SK-N-SH (cell line): ENCODE measurements at regions not wholly inside any gene's neighbourhood (a gene's known extent, or its start where the extent isn't known, plus 50 kb on each side); places are given as distances from the start of the nearest gene placed in this dataset.

Source experiments
- CTCF ChIA-PET: fragments of 300-600, 350-600 bp; formaldehyde crosslinking; extraction: SDS; loops from one replicate; lab custom pipeline; 2021; lab: Yijun Ruan, JAX
- POLR2A ChIA-PET: fragments of 350-600 bp; sonication (Branson Sonifier 250); formaldehyde crosslinking; extraction: SDS; loops from one replicate; lab custom pipeline; 2020; ENCODE audit warnings: antibody characterized with exemption, inconsistent platforms; lab: Yijun Ruan, JAX
- DNase-seq: peaks from one replicate; pipeline ENCODE4 v3.0.0; 2012
- H2AFZ ChIP-seq: fragments of 200-600 bp; sonication (generic); 2 replicates; pipeline ENCODE4 v1.8.1; 2016; ENCODE audit warnings: antibody characterized with exemption, mild to moderate bottlenecking, low read depth
- H3F3A ChIP-seq: fragments of 200-600 bp; sonication (generic); replicated peaks from 2 replicates; pipeline ENCODE3; 2016; ENCODE audit warnings: antibody characterized with exemption, mild to moderate bottlenecking; ENCODE audit not compliant: insufficient read depth
- H3K27ac ChIP-seq, 2 experiments: fragments of 200-500 bp in 1 of 2; fragments of 200-600 bp in 1 of 2; sonication (Bioruptor generic) in 1 of 2; sonication (generic), shearing (Covaris generic) in 1 of 2; 2 replicates each; pipeline versions ENCODE4 v1.5.1 to v1.6.1; 2014 to 2016; ENCODE audit warnings: low read depth in 2 of 2, inconsistent platforms in 1 of 2, low read length in 1 of 2, mild to moderate bottlenecking in 1 of 2, mixed read lengths in 1 of 2
- H3K27me3 ChIP-seq: fragments of 200-600 bp; sonication (generic), shearing (Covaris generic); 2 replicates; pipeline ENCODE4 v1.6.1; 2016; ENCODE audit warnings: mixed run types; ENCODE audit not compliant: insufficient read depth
- H3K36me3 ChIP-seq, 2 experiments: fragments of 200-500 bp in 1 of 2; fragments of 200-600 bp in 1 of 2; sonication (Bioruptor generic) in 1 of 2; sonication (generic) in 1 of 2; replicated peaks in 1 of 2; 2 replicates each; pipeline versions ENCODE3 to v1.5.1; 2014 to 2016; ENCODE audit warnings: low read length in 1 of 2, mild to moderate bottlenecking in 1 of 2; ENCODE audit not compliant: insufficient read depth in 2 of 2, control insufficient read depth in 1 of 2
- H3K4me1 ChIP-seq, 2 experiments: fragments of 200-500 bp in 1 of 2; fragments of 200-600 bp in 1 of 2; sonication (Bioruptor generic) in 1 of 2; sonication (generic), shearing (Covaris generic) in 1 of 2; 2 replicates each; pipeline versions ENCODE4 v1.5.1 to v1.6.1; 2014 to 2016; ENCODE audit warnings: low read depth in 1 of 2, low read length in 1 of 2, mixed run types in 1 of 2; ENCODE audit not compliant: insufficient read depth in 2 of 2, control insufficient read depth in 1 of 2
- H3K4me2 ChIP-seq: fragments of 200-600 bp; sonication (generic), shearing (Covaris generic); 2 replicates; pipeline ENCODE4 v1.6.1; 2017; ENCODE audit warnings: mixed run types
- H3K4me3 ChIP-seq, 2 experiments: fragments of 200-500 bp in 1 of 2; fragments of 200-600 bp in 1 of 2; sonication (Bioruptor generic) in 1 of 2; sonication (generic), shearing (Covaris generic) in 1 of 2; 2 replicates each; pipeline versions ENCODE4 v1.5.1 to v1.8.1; 2014 to 2016; ENCODE audit warnings: low read depth in 2 of 2, inconsistent platforms in 1 of 2, low read length in 1 of 2, mild to moderate bottlenecking in 1 of 2, mixed read lengths in 1 of 2, moderate library complexity in 1 of 2
- H3K79me2 ChIP-seq: fragments of 200-600 bp; sonication (generic); 2 replicates; pipeline ENCODE4 v1.8.1; 2017; ENCODE audit warnings: mild to moderate bottlenecking; ENCODE audit not compliant: insufficient read depth
- H3K9ac ChIP-seq: fragments of 200-600 bp; sonication (generic); 2 replicates; pipeline ENCODE4 v1.6.1; 2017; ENCODE audit warnings: mixed run types
- H3K9me2 ChIP-seq: fragments of 200-600 bp; sonication (generic); 2 replicates; pipeline ENCODE4 v1.6.1; 2017; ENCODE audit warnings: mixed run types
- H3K9me3 ChIP-seq: fragments of 200-600 bp; sonication (generic); 2 replicates; pipeline ENCODE4 v1.6.1; 2017; ENCODE audit warnings: mixed run types, mild to moderate bottlenecking, moderate library complexity
- H4K20me1 ChIP-seq: fragments of 200-600 bp; sonication (generic); 2 replicates; pipeline ENCODE4 v1.6.1; 2017; ENCODE audit warnings: mild to moderate bottlenecking, mixed run types; ENCODE audit not compliant: insufficient read depth
- CHD2 ChIP-seq: fragments of 150-350 bp; IDR thresholded peaks from 2 replicates; pipeline ENCODE4 v1.6.1; 2018; ENCODE audit warnings: low read length; ENCODE audit not compliant: partially characterized antibody
- EZH2phosphoT487 ChIP-seq: fragments of 200-600 bp; sonication (generic); IDR thresholded peaks from 2 replicates; pipeline ENCODE4 v1.6.1; 2017; ENCODE audit warnings: low read depth, mixed run types, mild to moderate bottlenecking, antibody characterized with exemption, moderate library complexity, borderline replicate concordance
- FOSL2 ChIP-seq: IDR thresholded peaks from 2 replicates; pipeline ENCODE4 v1.4.0; 2012; ENCODE audit warnings: low read depth, mild to moderate bottlenecking, moderate library complexity, borderline replicate concordance
- FOXM1 ChIP-seq: IDR thresholded peaks from 2 replicates; pipeline ENCODE4 v1.4.0; 2012; ENCODE audit warnings: low read depth, mild to moderate bottlenecking
- GABPA ChIP-seq: IDR thresholded peaks from 2 replicates; pipeline ENCODE4 v1.4.0; 2012; ENCODE audit warnings: low read depth, mild to moderate bottlenecking
- GATA2 ChIP-seq: sonication (generic); formaldehyde crosslinking; IDR thresholded peaks from 2 replicates; pipeline ENCODE4 v1.5.0; 2020; ENCODE audit warnings: mild to moderate bottlenecking, missing genetic modification reagents
- MXI1 ChIP-seq: IDR thresholded peaks from 2 replicates; pipeline ENCODE4 v1.6.1; 2012; ENCODE audit warnings: mild to moderate bottlenecking, low read depth, low read length, improper control_type of control experiment
- NFIC ChIP-seq: IDR thresholded peaks from 2 replicates; pipeline ENCODE4 v1.4.0; 2012; ENCODE audit warnings: borderline replicate concordance
- RAD21 ChIP-seq: IDR thresholded peaks from 2 replicates; pipeline ENCODE4 v1.6.1; 2012; ENCODE audit warnings: mild to moderate bottlenecking, low read length
- RCOR1 ChIP-seq: fragments of 150-350 bp; IDR thresholded peaks from 2 replicates; pipeline ENCODE4 v1.6.1; 2017; ENCODE audit warnings: antibody characterized with exemption, low read length
- RFX5 ChIP-seq: IDR thresholded peaks from 2 replicates; pipeline ENCODE4 v1.6.1; 2012; ENCODE audit warnings: mild to moderate bottlenecking, improper control_type of control experiment, low read length
- SIN3A ChIP-seq: IDR thresholded peaks from 2 replicates; pipeline ENCODE4 v1.6.1; 2012; ENCODE audit warnings: low read depth, mild to moderate bottlenecking, low read length, moderate library complexity, borderline replicate concordance
- SMC3 ChIP-seq: IDR thresholded peaks from 2 replicates; pipeline ENCODE4 v1.6.1; 2012; ENCODE audit warnings: low read depth, low read length, improper control_type of control experiment
- WGBS: methylation state at CpG from one replicate; pipeline ENCODE4 v1.1.6; 2017; ENCODE audit warnings: low lambda C conversion rate; 5-methylcytosine and 5-hydroxymethylcytosine counted together
- TF ChIP-seq, protein P1 (sequence below): IDR thresholded peaks from 2 replicates; pipeline ENCODE4; 2012
- TF ChIP-seq, protein P2 (sequence below): fragments of 200-600 bp; sonication (generic); IDR thresholded peaks from 2 replicates; pipeline ENCODE4 v1.6.1; 2017; ENCODE audit warnings: antibody characterized with exemption, mild to moderate bottlenecking, moderate library complexity
- TF ChIP-seq, protein P3 (sequence below): IDR thresholded peaks from 2 replicates; pipeline ENCODE4 v1.4.0; 2012; ENCODE audit warnings: low read depth, borderline replicate concordance
- TF ChIP-seq, protein P4 (sequence below): fragments of 150-350 bp; IDR thresholded peaks from 2 replicates; pipeline ENCODE4 v1.6.1; 2017; ENCODE audit warnings: antibody characterized with exemption, low read length, low read depth, borderline replicate concordance
- TF ChIP-seq, protein P5 (sequence below): fragments of 150-350 bp; IDR thresholded peaks from 2 replicates; pipeline ENCODE4 v1.6.1; 2016; ENCODE audit warnings: mild to moderate bottlenecking, low read depth, low read length
- TF ChIP-seq, protein P6 (sequence below): IDR thresholded peaks from 2 replicates; pipeline ENCODE4 v1.4.0; 2012; ENCODE audit warnings: low read depth, borderline replicate concordance

DNA sequence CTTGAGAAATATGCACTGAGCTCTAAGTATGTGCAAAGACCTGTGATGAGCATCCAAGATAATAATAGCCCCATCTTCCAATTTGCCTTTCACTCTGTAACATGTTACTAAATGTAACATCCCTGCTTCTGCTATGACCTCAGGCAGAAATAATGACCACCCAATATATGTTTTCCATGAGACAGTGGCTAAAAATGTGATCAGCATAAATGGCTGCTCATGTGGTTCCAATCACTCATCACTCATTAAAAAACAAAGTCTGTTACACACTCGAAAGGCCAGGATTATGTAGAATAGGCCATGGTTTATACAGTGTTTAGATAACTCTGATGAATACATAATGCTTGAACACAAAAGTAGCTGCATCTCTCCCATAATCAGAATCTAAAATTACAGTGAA, 71.4 kb upstream of the MOCS2 start (continued):
- TF ChIP-seq, protein P1, sequence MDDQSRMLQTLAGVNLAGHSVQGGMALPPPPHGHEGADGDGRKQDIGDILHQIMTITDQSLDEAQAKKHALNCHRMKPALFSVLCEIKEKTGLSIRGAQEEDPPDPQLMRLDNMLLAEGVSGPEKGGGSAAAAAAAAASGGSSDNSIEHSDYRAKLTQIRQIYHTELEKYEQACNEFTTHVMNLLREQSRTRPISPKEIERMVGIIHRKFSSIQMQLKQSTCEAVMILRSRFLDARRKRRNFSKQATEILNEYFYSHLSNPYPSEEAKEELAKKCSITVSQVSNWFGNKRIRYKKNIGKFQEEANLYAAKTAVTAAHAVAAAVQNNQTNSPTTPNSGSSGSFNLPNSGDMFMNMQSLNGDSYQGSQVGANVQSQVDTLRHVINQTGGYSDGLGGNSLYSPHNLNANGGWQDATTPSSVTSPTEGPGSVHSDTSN = no peak
- TF ChIP-seq, protein P2, sequence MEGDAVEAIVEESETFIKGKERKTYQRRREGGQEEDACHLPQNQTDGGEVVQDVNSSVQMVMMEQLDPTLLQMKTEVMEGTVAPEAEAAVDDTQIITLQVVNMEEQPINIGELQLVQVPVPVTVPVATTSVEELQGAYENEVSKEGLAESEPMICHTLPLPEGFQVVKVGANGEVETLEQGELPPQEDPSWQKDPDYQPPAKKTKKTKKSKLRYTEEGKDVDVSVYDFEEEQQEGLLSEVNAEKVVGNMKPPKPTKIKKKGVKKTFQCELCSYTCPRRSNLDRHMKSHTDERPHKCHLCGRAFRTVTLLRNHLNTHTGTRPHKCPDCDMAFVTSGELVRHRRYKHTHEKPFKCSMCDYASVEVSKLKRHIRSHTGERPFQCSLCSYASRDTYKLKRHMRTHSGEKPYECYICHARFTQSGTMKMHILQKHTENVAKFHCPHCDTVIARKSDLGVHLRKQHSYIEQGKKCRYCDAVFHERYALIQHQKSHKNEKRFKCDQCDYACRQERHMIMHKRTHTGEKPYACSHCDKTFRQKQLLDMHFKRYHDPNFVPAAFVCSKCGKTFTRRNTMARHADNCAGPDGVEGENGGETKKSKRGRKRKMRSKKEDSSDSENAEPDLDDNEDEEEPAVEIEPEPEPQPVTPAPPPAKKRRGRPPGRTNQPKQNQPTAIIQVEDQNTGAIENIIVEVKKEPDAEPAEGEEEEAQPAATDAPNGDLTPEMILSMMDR = no peak
- TF ChIP-seq, protein P3, sequence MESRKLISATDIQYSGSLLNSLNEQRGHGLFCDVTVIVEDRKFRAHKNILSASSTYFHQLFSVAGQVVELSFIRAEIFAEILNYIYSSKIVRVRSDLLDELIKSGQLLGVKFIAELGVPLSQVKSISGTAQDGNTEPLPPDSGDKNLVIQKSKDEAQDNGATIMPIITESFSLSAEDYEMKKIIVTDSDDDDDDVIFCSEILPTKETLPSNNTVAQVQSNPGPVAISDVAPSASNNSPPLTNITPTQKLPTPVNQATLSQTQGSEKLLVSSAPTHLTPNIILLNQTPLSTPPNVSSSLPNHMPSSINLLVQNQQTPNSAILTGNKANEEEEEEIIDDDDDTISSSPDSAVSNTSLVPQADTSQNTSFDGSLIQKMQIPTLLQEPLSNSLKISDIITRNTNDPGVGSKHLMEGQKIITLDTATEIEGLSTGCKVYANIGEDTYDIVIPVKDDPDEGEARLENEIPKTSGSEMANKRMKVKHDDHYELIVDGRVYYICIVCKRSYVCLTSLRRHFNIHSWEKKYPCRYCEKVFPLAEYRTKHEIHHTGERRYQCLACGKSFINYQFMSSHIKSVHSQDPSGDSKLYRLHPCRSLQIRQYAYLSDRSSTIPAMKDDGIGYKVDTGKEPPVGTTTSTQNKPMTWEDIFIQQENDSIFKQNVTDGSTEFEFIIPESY = no peak
- no peak for TF ChIP-seq SMC3
- TF ChIP-seq FOXM1 = no peak
- no peak for TF ChIP-seq MXI1
- TF ChIP-seq, protein P4, sequence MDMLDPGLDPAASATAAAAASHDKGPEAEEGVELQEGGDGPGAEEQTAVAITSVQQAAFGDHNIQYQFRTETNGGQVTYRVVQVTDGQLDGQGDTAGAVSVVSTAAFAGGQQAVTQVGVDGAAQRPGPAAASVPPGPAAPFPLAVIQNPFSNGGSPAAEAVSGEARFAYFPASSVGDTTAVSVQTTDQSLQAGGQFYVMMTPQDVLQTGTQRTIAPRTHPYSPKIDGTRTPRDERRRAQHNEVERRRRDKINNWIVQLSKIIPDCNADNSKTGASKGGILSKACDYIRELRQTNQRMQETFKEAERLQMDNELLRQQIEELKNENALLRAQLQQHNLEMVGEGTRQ = no peak
- no peak for TF ChIP-seq FOSL2

DNA sequence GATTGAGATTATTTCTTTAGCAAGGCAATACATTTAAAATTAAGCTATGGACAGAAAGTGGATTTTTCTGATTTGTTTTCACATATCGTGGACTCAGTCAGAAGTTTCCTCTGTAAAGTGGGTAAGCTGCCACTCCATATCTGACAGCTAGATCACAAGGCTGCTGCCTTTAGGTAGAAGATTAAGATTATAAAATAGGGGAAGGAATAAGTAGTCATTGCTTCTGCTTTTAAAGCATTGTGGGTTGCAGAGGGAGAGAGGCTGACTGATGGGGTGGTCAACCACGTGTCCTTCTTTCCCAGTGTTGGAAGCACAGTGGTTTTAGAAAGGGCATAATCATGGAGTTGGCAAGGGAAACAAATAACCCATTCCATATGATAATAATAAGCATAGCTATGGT, 74.3 kb upstream of the MOCS2 start:
- Histone ChIP-seq H3F3A (peaks cover 2% of the 10 kb centered on the region), H3K36me3 (no peaks in the 10 kb centered on the region), H3K9me3 (no peaks in the 10 kb centered on the region), H3K9ac (no peak overlapping the region), H3K4me2 (no peak overlapping the region), H2AFZ (no peak overlapping the region), H3K9me2 (no peaks in the 10 kb centered on the region), H3K27me3 (no peaks in the 10 kb centered on the region), H3K4me1 (no peaks in the 10 kb centered on the region), H4K20me1 (no peaks in the 10 kb centered on the region), H3K79me2 (no peaks in the 10 kb centered on the region), H3K27ac (no peak overlapping the region), H3K4me3 (no peak overlapping the region)
- POLR2A ChIA-PET = no interaction called here
- CTCF ChIA-PET = interaction anchor here (1.2 to 1.6 kb wide), 2 partner anchors 13 to 1045 kb away, joined by 5 to 6 read pairs; no protein-coding TSS in a partner anchor
- TF ChIP-seq SIN3A = no peak
- TF ChIP-seq, protein P5, sequence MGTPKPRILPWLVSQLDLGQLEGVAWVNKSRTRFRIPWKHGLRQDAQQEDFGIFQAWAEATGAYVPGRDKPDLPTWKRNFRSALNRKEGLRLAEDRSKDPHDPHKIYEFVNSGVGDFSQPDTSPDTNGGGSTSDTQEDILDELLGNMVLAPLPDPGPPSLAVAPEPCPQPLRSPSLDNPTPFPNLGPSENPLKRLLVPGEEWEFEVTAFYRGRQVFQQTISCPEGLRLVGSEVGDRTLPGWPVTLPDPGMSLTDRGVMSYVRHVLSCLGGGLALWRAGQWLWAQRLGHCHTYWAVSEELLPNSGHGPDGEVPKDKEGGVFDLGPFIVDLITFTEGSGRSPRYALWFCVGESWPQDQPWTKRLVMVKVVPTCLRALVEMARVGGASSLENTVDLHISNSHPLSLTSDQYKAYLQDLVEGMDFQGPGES = no peak
- TF ChIP-seq GATA2 (CRISPR knock-in tag) = no peak
- no peak for TF ChIP-seq RAD21
- no peak for TF ChIP-seq CHD2
- TF ChIP-seq RFX5 = no peak
- TF ChIP-seq, protein P6, sequence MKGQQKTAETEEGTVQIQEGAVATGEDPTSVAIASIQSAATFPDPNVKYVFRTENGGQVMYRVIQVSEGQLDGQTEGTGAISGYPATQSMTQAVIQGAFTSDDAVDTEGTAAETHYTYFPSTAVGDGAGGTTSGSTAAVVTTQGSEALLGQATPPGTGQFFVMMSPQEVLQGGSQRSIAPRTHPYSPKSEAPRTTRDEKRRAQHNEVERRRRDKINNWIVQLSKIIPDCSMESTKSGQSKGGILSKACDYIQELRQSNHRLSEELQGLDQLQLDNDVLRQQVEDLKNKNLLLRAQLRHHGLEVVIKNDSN = no peak
- TF ChIP-seq NFIC = no peak
- TF ChIP-seq GABPA = no peak
- TF ChIP-seq RCOR1 = no peak
- TF ChIP-seq EZH2phosphoT487 = no peak
- 73% methylated on average over 2 of the region's 2 CpGs for WGBS
- no peak for DNase-seq
